NT2/D1 (cell line): ENCODE measurements at regions not wholly inside any gene's neighbourhood (a gene's known extent, or its start where the extent isn't known, plus 50 kb on each side); places are given as distances from the start of the nearest gene placed in this dataset.

ENCODE experiments used
- DNase-seq: peaks from one replicate; pipeline ENCODE4 v3.0.0-alpha.2; 2011; ENCODE audit warnings: low read depth, low spot score
- H3K27me3 ChIP-seq: 2 replicates; pipeline ENCODE4 v1.6.0; 2011; ENCODE audit warnings: mild to moderate bottlenecking; ENCODE audit not compliant: insufficient read length, insufficient read depth
- H3K36me3 ChIP-seq: 2 replicates; pipeline ENCODE4 v1.6.1; 2011; ENCODE audit warnings: mild to moderate bottlenecking, low read length, mixed read lengths; ENCODE audit not compliant: insufficient read depth, insufficient read length
- H3K4me1 ChIP-seq: 2 replicates; pipeline ENCODE4 v1.5.1; 2011; ENCODE audit not compliant: insufficient read depth, insufficient read length
- H3K4me3 ChIP-seq: 2 replicates; pipeline ENCODE4 v1.5.1; 2011; ENCODE audit warnings: low read depth; ENCODE audit not compliant: insufficient read length
- H3K9ac ChIP-seq: 2 replicates; pipeline ENCODE4 v1.6.0; 2011; ENCODE audit warnings: low read depth; ENCODE audit not compliant: insufficient read length
- H3K9me3 ChIP-seq: 2 replicates; pipeline ENCODE4 v1.5.1; 2011; ENCODE audit warnings: mild to moderate bottlenecking, low read length; ENCODE audit not compliant: insufficient read depth
- SUZ12 ChIP-seq: IDR thresholded peaks from 2 replicates; pipeline ENCODE4 v1.6.1; 2011; ENCODE audit not compliant: insufficient read length, insufficient read depth; ENCODE audit errors: extremely low read depth
- YY1 ChIP-seq: IDR thresholded peaks from 2 replicates; pipeline ENCODE4 v1.6.1; 2011; ENCODE audit not compliant: insufficient read length, insufficient read depth
- ZNF274 ChIP-seq: IDR thresholded peaks from 2 replicates; pipeline ENCODE4 v1.6.1; 2011; ENCODE audit warnings: mild to moderate bottlenecking, low read depth, low read length

DNA sequence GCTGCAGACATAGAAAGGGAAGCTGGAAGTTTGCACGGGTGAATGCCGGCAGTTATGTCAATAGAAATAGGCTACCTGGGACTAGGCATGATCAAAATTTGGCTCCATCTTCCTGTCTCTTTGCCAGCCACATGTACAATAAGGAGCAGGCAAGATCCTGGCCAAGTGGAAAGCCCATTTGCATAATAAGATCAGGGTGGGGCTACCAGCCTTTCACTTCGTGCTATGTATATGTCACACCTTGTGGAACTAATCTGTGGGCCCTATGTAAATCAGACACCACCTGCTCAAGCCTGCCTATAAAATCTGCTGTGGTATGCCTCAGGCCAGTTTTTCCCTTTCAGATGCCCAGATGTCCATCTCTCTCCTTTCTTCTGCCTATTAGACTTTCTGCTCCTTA is 79.3 kb upstream of the DRD2 start:
- DNase-seq, result no peak
- H3K9ac ChIP-seq, result no peak overlapping the region
- H3K9me3 ChIP-seq, result no peaks in the 10 kb centered on the region
- peaks cover 2% of the 10 kb centered on the region for H3K4me1 ChIP-seq
- no peak overlapping the region for H3K4me3 ChIP-seq
- TF ChIP-seq ZNF274, result no peak
- no peak for TF ChIP-seq SUZ12
- TF ChIP-seq YY1, result no peak
- H3K36me3 ChIP-seq, result no peaks in the 10 kb centered on the region
- H3K27me3 ChIP-seq, result no peaks in the 10 kb centered on the region

DNA sequence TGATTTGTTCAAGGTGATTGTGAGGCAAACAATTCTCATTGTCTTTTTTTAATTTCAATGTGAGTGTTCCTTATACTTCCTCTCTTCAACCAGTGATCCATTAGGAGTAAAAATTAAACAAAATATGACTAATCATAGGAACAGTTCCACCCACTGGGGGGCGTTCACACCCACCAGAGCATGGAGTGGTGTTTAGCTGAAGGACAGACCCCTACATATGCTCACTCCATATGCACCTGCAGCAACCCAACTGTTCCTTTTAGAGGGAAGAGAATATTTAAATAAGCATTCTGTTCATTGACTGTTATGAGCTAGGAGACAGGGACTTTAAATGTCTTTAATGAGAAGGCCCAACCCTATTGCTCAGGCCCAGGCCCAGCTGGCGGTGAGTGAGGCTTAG is 78.7 kb upstream of the DRD2 start:
- no peak for DNase-seq
- TF ChIP-seq ZNF274, result no peak
- TF ChIP-seq SUZ12, result no peak
- TF ChIP-seq YY1, result no peak

DNA sequence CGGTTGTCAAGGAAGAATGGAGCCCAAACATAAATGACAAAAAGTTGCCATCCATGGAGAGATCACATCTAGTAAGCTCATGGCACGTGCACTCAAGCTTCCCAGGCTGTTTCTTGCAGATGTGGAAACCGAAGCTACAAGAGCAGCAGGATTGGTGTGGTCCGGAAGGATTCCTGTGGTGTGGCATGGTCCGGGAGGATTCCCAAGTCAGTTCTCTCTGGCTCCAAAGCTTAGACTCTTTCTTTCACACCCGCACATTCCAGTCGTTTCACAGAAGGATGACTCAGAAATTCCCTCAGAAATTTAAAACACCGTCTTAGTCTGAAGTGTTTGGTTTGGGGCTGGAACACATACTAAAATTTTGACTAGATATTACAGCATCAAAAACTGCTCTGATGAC is 78.0 kb upstream of the DRD2 start:
- Histone ChIP-seq H3K4me3 (no peak overlapping the region), H3K9ac (no peak overlapping the region), H3K36me3 (no peaks in the 10 kb centered on the region), H3K4me1 (peaks cover 2% of the 10 kb centered on the region), H3K27me3 (no peaks in the 10 kb centered on the region), H3K9me3 (no peaks in the 10 kb centered on the region)
- no peak for TF ChIP-seq ZNF274
- TF ChIP-seq YY1, result no peak
- no peak for TF ChIP-seq SUZ12
- DNase-seq, result peak; percentile 87

More for the DNA sequence above, 78.7 kb upstream of the DRD2 start:
- Histone ChIP-seq H3K36me3 (no peaks in the 10 kb centered on the region), H3K9ac (no peak overlapping the region), H3K27me3 (no peaks in the 10 kb centered on the region), H3K4me1 (peaks cover 2% of the 10 kb centered on the region), H3K4me3 (no peak overlapping the region), H3K9me3 (no peaks in the 10 kb centered on the region)

DNA sequence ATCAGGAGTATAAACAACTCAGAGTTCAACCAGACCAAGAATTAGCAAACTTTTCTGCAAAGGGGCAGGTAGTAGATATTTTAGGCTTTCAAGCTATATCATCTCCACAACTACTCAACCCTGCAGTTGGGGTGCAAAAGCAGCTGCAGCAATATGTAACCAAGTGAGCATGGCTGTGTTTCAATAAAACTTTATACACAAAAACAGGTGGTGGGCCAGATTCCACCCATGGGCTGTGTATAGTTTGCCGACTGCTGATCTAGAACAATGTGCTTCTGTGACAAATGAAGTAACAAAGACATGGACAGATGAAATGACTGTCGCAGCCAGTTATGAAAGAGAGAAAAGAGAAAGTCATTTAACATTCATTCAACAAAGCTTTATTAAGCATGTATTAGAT is 77.1 kb upstream of the DRD2 start:
- H3K4me1 ChIP-seq, result peaks cover 2% of the 10 kb centered on the region
- no peak for DNase-seq
- no peak overlapping the region for H3K4me3 ChIP-seq
- H3K9ac ChIP-seq, result no peak overlapping the region
- no peaks in the 10 kb centered on the region for H3K36me3 ChIP-seq
- H3K9me3 ChIP-seq, result no peaks in the 10 kb centered on the region
- TF ChIP-seq ZNF274 (no peak), SUZ12 (no peak), YY1 (no peak)
- H3K27me3 ChIP-seq, result no peaks in the 10 kb centered on the region

DNA sequence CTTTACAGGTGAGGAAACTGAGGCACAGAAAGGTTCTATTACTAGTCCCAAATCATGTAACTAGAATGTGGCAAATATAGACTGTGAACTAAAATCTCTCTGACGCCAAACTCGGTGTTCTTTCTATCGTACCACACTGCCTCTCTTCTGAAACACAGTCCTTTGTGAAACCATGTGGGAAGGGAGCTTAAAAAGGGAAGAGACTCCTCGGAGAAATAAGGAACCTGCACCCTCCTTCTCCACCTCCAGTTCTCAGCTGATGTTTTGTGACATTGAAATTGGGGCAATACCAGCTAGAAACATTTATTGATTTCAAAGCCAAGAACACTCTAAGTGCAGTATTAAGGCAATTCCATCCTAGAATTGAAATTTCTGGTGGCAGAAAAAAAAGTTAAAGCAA is 76.4 kb upstream of the DRD2 start:
- no peaks in the 10 kb centered on the region for H3K9me3 ChIP-seq
- H3K36me3 ChIP-seq, result no peaks in the 10 kb centered on the region
- no peak overlapping the region for H3K9ac ChIP-seq
- DNase-seq, result no peak
- TF ChIP-seq YY1 (no peak), ZNF274 (no peak), SUZ12 (no peak)
- H3K27me3 ChIP-seq, result no peaks in the 10 kb centered on the region
- H3K4me1 ChIP-seq, result peaks cover 2% of the 10 kb centered on the region
- no peak overlapping the region for H3K4me3 ChIP-seq

DNA sequence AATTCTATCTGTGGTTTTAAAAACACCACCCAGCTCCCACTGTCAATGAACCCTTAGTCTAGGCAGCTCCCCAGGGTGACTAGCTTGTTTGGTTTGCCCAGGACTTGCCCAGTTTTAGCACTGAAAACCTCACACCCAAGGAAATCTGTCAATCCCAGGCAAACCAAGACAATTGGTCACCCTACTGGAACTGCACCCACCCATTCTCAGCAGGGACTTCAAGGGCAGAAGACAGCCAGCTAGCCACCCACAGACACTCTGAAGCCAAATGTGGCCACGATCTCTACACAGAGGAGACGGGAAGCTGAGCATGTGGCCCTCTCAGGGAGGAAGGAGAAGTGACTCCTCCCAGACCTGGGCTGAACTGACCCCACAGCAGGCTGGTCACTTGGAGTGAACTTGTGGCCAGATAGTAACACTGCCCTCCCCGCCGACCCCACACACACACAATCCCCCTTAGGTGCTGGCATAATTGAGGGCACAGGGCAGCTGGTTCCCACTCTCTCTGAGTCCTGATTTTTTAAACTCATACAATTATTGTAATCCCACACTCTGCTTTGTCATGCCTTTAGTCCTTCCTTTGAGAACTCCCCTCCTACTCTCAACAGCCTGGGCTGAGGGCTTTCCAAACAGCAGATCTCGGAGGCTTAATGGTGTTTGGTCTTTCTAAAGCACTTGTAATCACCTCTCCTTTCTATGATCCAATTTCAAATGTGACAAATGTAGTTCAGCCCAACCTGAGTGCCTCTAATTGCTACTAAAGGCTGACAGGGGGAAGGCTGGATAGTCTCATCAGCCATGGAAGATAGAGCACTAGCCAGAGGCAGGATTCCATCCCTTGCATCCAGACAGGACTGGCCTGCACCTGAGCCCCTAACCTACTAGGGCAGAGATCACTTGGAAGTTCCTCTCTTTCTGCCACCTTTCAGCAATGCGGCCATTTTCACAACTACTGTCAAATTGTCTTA is 74.7 kb upstream of the DRD2 start:
- TF ChIP-seq YY1 (no peak), ZNF274 (no peak)
- no peak overlapping the region for H3K4me3 ChIP-seq
- no peaks in the 10 kb centered on the region for H3K27me3 ChIP-seq
- H3K4me1 ChIP-seq, result peaks cover 2% of the 10 kb centered on the region
- H3K36me3 ChIP-seq, result no peaks in the 10 kb centered on the region
- no peak overlapping the region for H3K9ac ChIP-seq
- DNase-seq, result no peak
- no peaks in the 10 kb centered on the region for H3K9me3 ChIP-seq

DNA sequence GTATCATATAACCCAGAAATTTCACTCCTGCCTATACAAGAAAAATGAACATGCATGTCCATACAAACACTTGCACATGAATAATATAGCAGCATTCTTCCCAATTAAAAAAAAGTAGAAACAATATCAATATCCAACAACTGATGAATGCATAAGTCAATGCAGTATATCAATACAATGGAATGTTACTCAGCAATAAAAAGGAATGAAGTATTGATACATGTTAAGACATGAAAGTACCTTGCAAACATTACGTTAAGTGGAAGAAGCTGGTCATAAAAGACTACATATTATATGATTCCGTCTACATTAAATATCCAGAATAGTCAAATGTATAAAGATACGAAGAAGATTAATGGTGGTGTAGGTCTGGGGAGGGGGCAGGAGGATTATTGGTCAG is 73.9 kb upstream of the DRD2 start:
- no peak for DNase-seq
- no peak for TF ChIP-seq SUZ12
- TF ChIP-seq ZNF274, result no peak
- H3K27me3 ChIP-seq, result no peaks in the 10 kb centered on the region
- no peaks in the 10 kb centered on the region for H3K9me3 ChIP-seq
- no peaks in the 10 kb centered on the region for H3K36me3 ChIP-seq
- H3K4me1 ChIP-seq, result peaks cover 2% of the 10 kb centered on the region
- no peak overlapping the region for H3K9ac ChIP-seq
- no peak overlapping the region for H3K4me3 ChIP-seq

DNA sequence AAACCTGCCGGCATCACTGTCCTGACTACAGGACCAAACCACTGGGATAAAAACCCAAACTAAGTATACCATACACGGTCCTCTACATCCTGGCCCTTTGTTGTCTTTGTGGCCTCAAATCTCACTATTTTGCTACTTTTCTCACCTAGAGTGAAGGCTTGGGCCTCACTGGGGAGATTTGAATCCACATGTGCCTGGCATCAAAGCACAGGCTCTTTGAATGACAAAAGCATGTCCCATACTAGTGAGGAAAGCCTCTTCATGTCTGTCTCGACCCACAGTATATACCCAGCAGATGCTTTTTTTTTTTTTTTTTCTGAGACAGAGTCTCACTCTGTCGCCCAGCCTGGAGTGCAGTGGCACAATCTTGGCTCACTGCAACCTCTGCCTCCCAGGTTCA is 72.5 kb upstream of the DRD2 start:
- Histone ChIP-seq H3K27me3 (no peaks in the 10 kb centered on the region), H3K9ac (no peak overlapping the region), H3K4me1 (no peaks in the 10 kb centered on the region), H3K4me3 (no peak overlapping the region), H3K9me3 (no peaks in the 10 kb centered on the region), H3K36me3 (no peaks in the 10 kb centered on the region)
- no peak for TF ChIP-seq ZNF274
- no peak for TF ChIP-seq YY1
- TF ChIP-seq SUZ12, result no peak
- no peak for DNase-seq
